Neural cell (in vitro differentiated cells): ENCODE measurements at regions not wholly inside any gene's neighbourhood (a gene's known extent, or its start where the extent isn't known, plus 50 kb on each side); places are given as distances from the start of the nearest gene placed in this dataset.

ENCODE experiments used
- H2AFZ ChIP-seq: fragments of 200-600, 300-800 bp; sonication (generic), shearing (Covaris generic); 2 replicates; pipeline ENCODE4 v1.6.0; 2014; ENCODE audit warnings: low read depth, mild to moderate bottlenecking, antibody characterized with exemption, low read length, moderate library complexity
- H3F3A ChIP-seq: fragments of 200-600 bp; shearing (Covaris generic); 2 replicates; pipeline ENCODE4 v1.6.1; 2016; ENCODE audit warnings: mild to moderate bottlenecking, moderate library complexity, mixed read lengths, antibody characterized with exemption, low read length; ENCODE audit not compliant: insufficient read depth, poor library complexity, severe bottlenecking
- H3K27ac ChIP-seq: fragments of 200-600, 300-800 bp; sonication (generic), shearing (Covaris generic); 2 replicates; pipeline ENCODE4 v1.5.1; 2014; ENCODE audit warnings: mild to moderate bottlenecking, low read length, moderate library complexity
- H3K27me3 ChIP-seq: fragments of 300-800, 200-600 bp; sonication (generic), shearing (Covaris generic); 2 replicates; pipeline ENCODE4 v1.6.0; 2014; ENCODE audit warnings: mild to moderate bottlenecking, low read depth, low read length, moderate library complexity; ENCODE audit not compliant: insufficient read depth
- H3K36me3 ChIP-seq: fragments of 300-800, 200-600 bp; sonication (generic), shearing (Covaris generic); 2 replicates; pipeline ENCODE4 v1.5.1; 2014; ENCODE audit warnings: mild to moderate bottlenecking, antibody characterized with exemption, low read length, moderate library complexity; ENCODE audit not compliant: insufficient read depth
- H3K4me2 ChIP-seq: fragments of 300-800, 200-600 bp; sonication (generic), shearing (Covaris generic); 2 replicates; pipeline ENCODE4 v1.6.0; 2014; ENCODE audit warnings: mild to moderate bottlenecking, low read length
- H3K4me3 ChIP-seq: fragments of 300-800, 200-600 bp; sonication (generic), shearing (Covaris generic); 2 replicates; pipeline ENCODE4 v1.5.1; 2014; ENCODE audit warnings: mild to moderate bottlenecking, low read length, moderate library complexity
- H3K79me2 ChIP-seq: fragments of 200-600 bp; shearing (Covaris generic); replicated peaks from 2 replicates; pipeline ENCODE4 v1.6.0; 2014; ENCODE audit warnings: mild to moderate bottlenecking, low read length, moderate library complexity; ENCODE audit not compliant: insufficient read depth
- H3K9ac ChIP-seq: fragments of 300-800, 200-600 bp; sonication (generic), shearing (Covaris generic); 2 replicates; pipeline ENCODE4 v1.6.1; 2016; ENCODE audit warnings: mild to moderate bottlenecking, low read length, mixed read lengths
- H3K9me2 ChIP-seq: fragments of 200-600 bp; shearing (Covaris generic); 2 replicates; pipeline ENCODE4 v1.6.1; 2016; ENCODE audit warnings: mild to moderate bottlenecking, low read length, mixed read lengths; ENCODE audit not compliant: insufficient read depth
- H3K9me3 ChIP-seq: fragments of 200-600, 300-800 bp; sonication (generic), shearing (Covaris generic); 2 replicates; pipeline ENCODE4 v1.6.1; 2016; ENCODE audit warnings: mild to moderate bottlenecking, mixed run types, low read length, moderate library complexity, mixed read lengths
- H4K20me1 ChIP-seq: fragments of 200-600 bp; shearing (Covaris generic); 2 replicates; pipeline ENCODE4 v1.6.1; 2016; ENCODE audit warnings: mild to moderate bottlenecking, mixed run types; ENCODE audit not compliant: insufficient read depth
- EP300 ChIP-seq: fragments of 450-650 bp; conservative IDR thresholded peaks from 2 replicates; pipeline ENCODE4 v1.6.1; 2014; ENCODE audit warnings: antibody characterized with exemption, mild to moderate bottlenecking, moderate library complexity; ENCODE audit not compliant: poor library complexity, severe bottlenecking
- EZH2 ChIP-seq: fragments of 200-600, 300-800 bp; shearing (Covaris generic), sonication (generic); IDR thresholded peaks from 2 replicates; pipeline ENCODE4 v1.6.1; 2014; ENCODE audit warnings: antibody characterized with exemption, low read length, borderline replicate concordance, mild to moderate bottlenecking; ENCODE audit not compliant: insufficient read depth, poor library complexity, severe bottlenecking
- MXI1 ChIP-seq: fragments of 450-650 bp; conservative IDR thresholded peaks from 2 replicates; pipeline ENCODE4 v1.6.1; 2014; ENCODE audit warnings: antibody characterized with exemption, mild to moderate bottlenecking; ENCODE audit not compliant: poor library complexity, severe bottlenecking
- POLR2AphosphoS5 ChIP-seq: IDR thresholded peaks from 2 replicates; pipeline ENCODE4 v1.6.1; 2012
- RAD21 ChIP-seq: fragments of 450-650 bp; conservative IDR thresholded peaks from 2 replicates; pipeline ENCODE4 v1.6.1; 2014; ENCODE audit warnings: antibody characterized with exemption, mild to moderate bottlenecking, moderate library complexity
- SMC3 ChIP-seq: fragments of 450-650 bp; conservative IDR thresholded peaks from 2 replicates; pipeline ENCODE4 v1.6.1; 2014; ENCODE audit warnings: antibody characterized with exemption, mild to moderate bottlenecking, moderate library complexity; ENCODE audit not compliant: poor library complexity
- TAF1 ChIP-seq: IDR thresholded peaks from 2 replicates; pipeline ENCODE4 v1.6.1; 2012; ENCODE audit warnings: low read depth
- TF ChIP-seq, protein P1 (sequence below): IDR thresholded peaks from 2 replicates; pipeline ENCODE4 v1.6.1; 2012; ENCODE audit warnings: borderline replicate concordance
- TF ChIP-seq, protein P2 (sequence below): fragments of 450-650 bp; IDR thresholded peaks from 2 replicates; pipeline ENCODE4 v1.5.1; 2014; ENCODE audit warnings: antibody characterized with exemption, mild to moderate bottlenecking, moderate library complexity; ENCODE audit not compliant: poor library complexity, severe bottlenecking

DNA sequence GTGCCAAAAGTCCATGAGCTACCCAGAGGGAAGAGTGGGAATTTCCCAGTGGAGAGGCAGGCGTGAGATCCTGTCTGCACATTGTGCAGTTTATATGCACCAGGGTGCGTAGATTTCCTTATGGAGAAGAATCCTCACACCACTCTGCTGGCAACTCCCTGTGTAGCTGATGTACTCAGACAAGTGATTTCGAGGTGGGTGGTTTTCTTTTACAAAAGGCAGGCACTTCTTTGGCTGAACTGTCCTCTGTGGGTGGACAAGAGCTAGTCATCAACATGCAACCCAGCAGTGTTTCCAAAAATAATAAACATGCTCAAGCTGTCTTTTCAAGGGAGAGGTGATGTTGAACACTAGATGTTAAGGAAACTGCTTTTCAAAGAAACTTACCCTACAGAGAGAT is 121.7 kb upstream of the NXT1 start:
- H3K9me3 ChIP-seq = no peaks in the 10 kb centered on the region
- no peaks in the 10 kb centered on the region for H3K36me3 ChIP-seq
- no peak overlapping the region for H3K9ac ChIP-seq
- no peak overlapping the region for H2AFZ ChIP-seq
- no peak for TF ChIP-seq RAD21
- TF ChIP-seq TAF1 = no peak
- TF ChIP-seq POLR2AphosphoS5 = no peak
- TF ChIP-seq EP300 = no peak
- no peak for TF ChIP-seq MXI1
- TF ChIP-seq, protein P1, sequence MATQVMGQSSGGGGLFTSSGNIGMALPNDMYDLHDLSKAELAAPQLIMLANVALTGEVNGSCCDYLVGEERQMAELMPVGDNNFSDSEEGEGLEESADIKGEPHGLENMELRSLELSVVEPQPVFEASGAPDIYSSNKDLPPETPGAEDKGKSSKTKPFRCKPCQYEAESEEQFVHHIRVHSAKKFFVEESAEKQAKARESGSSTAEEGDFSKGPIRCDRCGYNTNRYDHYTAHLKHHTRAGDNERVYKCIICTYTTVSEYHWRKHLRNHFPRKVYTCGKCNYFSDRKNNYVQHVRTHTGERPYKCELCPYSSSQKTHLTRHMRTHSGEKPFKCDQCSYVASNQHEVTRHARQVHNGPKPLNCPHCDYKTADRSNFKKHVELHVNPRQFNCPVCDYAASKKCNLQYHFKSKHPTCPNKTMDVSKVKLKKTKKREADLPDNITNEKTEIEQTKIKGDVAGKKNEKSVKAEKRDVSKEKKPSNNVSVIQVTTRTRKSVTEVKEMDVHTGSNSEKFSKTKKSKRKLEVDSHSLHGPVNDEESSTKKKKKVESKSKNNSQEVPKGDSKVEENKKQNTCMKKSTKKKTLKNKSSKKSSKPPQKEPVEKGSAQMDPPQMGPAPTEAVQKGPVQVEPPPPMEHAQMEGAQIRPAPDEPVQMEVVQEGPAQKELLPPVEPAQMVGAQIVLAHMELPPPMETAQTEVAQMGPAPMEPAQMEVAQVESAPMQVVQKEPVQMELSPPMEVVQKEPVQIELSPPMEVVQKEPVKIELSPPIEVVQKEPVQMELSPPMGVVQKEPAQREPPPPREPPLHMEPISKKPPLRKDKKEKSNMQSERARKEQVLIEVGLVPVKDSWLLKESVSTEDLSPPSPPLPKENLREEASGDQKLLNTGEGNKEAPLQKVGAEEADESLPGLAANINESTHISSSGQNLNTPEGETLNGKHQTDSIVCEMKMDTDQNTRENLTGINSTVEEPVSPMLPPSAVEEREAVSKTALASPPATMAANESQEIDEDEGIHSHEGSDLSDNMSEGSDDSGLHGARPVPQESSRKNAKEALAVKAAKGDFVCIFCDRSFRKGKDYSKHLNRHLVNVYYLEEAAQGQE = no peak
- TF ChIP-seq, protein P2, sequence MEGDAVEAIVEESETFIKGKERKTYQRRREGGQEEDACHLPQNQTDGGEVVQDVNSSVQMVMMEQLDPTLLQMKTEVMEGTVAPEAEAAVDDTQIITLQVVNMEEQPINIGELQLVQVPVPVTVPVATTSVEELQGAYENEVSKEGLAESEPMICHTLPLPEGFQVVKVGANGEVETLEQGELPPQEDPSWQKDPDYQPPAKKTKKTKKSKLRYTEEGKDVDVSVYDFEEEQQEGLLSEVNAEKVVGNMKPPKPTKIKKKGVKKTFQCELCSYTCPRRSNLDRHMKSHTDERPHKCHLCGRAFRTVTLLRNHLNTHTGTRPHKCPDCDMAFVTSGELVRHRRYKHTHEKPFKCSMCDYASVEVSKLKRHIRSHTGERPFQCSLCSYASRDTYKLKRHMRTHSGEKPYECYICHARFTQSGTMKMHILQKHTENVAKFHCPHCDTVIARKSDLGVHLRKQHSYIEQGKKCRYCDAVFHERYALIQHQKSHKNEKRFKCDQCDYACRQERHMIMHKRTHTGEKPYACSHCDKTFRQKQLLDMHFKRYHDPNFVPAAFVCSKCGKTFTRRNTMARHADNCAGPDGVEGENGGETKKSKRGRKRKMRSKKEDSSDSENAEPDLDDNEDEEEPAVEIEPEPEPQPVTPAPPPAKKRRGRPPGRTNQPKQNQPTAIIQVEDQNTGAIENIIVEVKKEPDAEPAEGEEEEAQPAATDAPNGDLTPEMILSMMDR = no peak
- no peak for TF ChIP-seq SMC3
- no peaks in the 10 kb centered on the region for H4K20me1 ChIP-seq
- H3K79me2 ChIP-seq = no peaks in the 10 kb centered on the region
- H3K27ac ChIP-seq = no peak overlapping the region
- H3K4me2 ChIP-seq = no peak overlapping the region
- no peaks in the 10 kb centered on the region for H3K27me3 ChIP-seq
- H3F3A ChIP-seq = no peaks in the 10 kb centered on the region
- H3K4me3 ChIP-seq = no peak overlapping the region
- no peaks in the 10 kb centered on the region for H3K9me2 ChIP-seq

DNA sequence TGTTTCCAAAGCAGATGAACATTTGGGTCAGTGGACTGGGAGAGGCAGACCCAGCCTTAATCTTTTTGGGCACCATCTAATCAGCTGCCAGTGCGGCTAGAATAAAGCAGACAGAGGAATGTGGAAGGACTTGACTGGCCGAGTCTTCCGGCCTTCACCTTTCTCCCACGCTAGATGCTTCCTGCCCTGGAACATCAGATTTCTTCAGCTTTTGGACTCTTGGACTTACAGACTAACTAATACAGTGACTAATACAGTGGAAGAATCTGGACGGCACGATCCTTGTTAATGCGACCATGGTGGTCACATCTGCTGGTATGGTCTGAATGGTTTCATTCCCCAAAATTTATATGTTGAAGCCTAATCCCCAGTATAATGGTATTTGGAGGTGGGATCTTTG is 122.6 kb upstream of the NXT1 start:
- Histone ChIP-seq H3K9ac (no peak overlapping the region), H3K36me3 (no peaks in the 10 kb centered on the region), H3K27me3 (no peaks in the 10 kb centered on the region), H2AFZ (no peak overlapping the region), H3K4me3 (no peak overlapping the region), H4K20me1 (no peaks in the 10 kb centered on the region), H3K27ac (no peak overlapping the region), H3K4me2 (no peak overlapping the region), H3F3A (no peaks in the 10 kb centered on the region), H3K79me2 (no peaks in the 10 kb centered on the region), H3K9me3 (no peaks in the 10 kb centered on the region), H3K9me2 (no peaks in the 10 kb centered on the region)
- TF ChIP-seq EZH2 (no peak), TAF1 (no peak), SMC3 (no peak), MXI1 (no peak), RAD21 (no peak), EP300 (no peak), POLR2AphosphoS5 (no peak)
- TF ChIP-seq, protein P2 = no peak
- TF ChIP-seq, protein P1 = no peak
